ENCODE measurements at regions not wholly inside any gene's neighbourhood (a gene's known extent, or its start where the extent isn't known, plus 50 kb on each side); places are given as distances from the start of the nearest gene placed in this dataset.

GRCh38 chr6:56899753-56900152 lies 55.2 kb upstream of the BEND6 start:
- no peak for TF ChIP-seq SREBF1 (IDR thresholded peaks at IDR 0.05; ENCODE audit: low read length)
- no peak for TF ChIP-seq ZBTB40 (IDR thresholded peaks at IDR 0.05; ENCODE audit: borderline replicate concordance)
- TF ChIP-seq CHD1 (IDR thresholded peaks at IDR 0.05; ENCODE audit: low read depth, low read length) = no peak
- no peak for TF ChIP-seq MXI1 (IDR thresholded peaks at IDR 0.05; ENCODE audit: low read depth, low read length)
- no peak for TF ChIP-seq CTCF (IDR thresholded peaks at IDR 0.05 in 2 of 3, conservative IDR thresholded peaks at IDR 0.05 in 1 of 3; ENCODE audit: control insufficient read depth in 2 of 3, extremely low read depth in 1 of 3, insufficient read depth in 1 of 3, low read depth in 3 of 3, low read length in 3 of 3)
